CD14-positive monocyte (primary cell): ENCODE measurements at regions not wholly inside any gene's neighbourhood (a gene's known extent, or its start where the extent isn't known, plus 50 kb on each side); places are given as distances from the start of the nearest gene placed in this dataset.
"Not testable (repeated sequence)": the region's sequence is repeated elsewhere in the genome, so short reads cannot be mapped to it uniquely, and the experiment has no call there.

Experiments
- DNase-seq, 3 donors: peaks; one replicate each; pipeline ENCODE4 v3.0.0-alpha.2; 2011 to 2022
- H2AFZ ChIP-seq: 2 replicates; pipeline ENCODE4 v1.6.0; 2012; ENCODE audit warnings: mild to moderate bottlenecking, low read depth, low read length, inconsistent platforms; ENCODE audit not compliant: insufficient read depth, poor library complexity, severe bottlenecking
- H3K27ac ChIP-seq, 2 donors: 1 replicate in 1 of 2; 2 replicates in 1 of 2; pipeline ENCODE4 v1.5.1; 2012 to 2013; ENCODE audit warnings: low read length in 2 of 2, control low read depth in 1 of 2, inconsistent platforms in 1 of 2, low read depth in 1 of 2, mild to moderate bottlenecking in 1 of 2
- H3K27me3 ChIP-seq, 2 donors: one replicate each; pipeline versions ENCODE4 v1.6.0 to v1.6.1; 2011 to 2013; ENCODE audit warnings: low read length in 2 of 2; ENCODE audit not compliant: control insufficient read depth in 2 of 2, insufficient read depth in 2 of 2
- H3K36me3 ChIP-seq, 2 donors: replicated peaks in 1 of 2; 1 replicate in 1 of 2; 2 replicates in 1 of 2; pipeline versions ENCODE4 v1.5.1 to v1.6.1; 2012 to 2013; ENCODE audit warnings: low read length in 2 of 2, control low read depth in 1 of 2, inconsistent platforms in 1 of 2, mild to moderate bottlenecking in 1 of 2; ENCODE audit not compliant: insufficient read depth in 2 of 2, control insufficient read depth in 1 of 2
- H3K4me1 ChIP-seq, 2 donors: 1 replicate in 1 of 2; 2 replicates in 1 of 2; pipeline versions ENCODE4 v1.5.1 to v1.6.1; 2012 to 2013; ENCODE audit warnings: low read length in 2 of 2, control low read depth in 1 of 2, inconsistent platforms in 1 of 2, mild to moderate bottlenecking in 1 of 2, moderate library complexity in 1 of 2; ENCODE audit not compliant: insufficient read depth in 2 of 2, control insufficient read depth in 1 of 2
- H3K4me2 ChIP-seq: replicated peaks from 2 replicates; pipeline ENCODE3; 2012; ENCODE audit warnings: low read length, moderate library complexity, mild to moderate bottlenecking; ENCODE audit not compliant: poor library complexity, severe bottlenecking; ENCODE audit errors: extremely low read depth
- H3K4me3 ChIP-seq, 3 experiments: fragments of 200-600 bp in 1 of 3; sonication (generic) in 1 of 3; replicated peaks in 1 of 3; 1 replicate in 2 of 3; 2 replicates in 1 of 3; pipeline ENCODE4 v1.5.1; 2011 to 2013; ENCODE audit warnings: low read length in 3 of 3, mild to moderate bottlenecking in 3 of 3, control low read depth in 2 of 3, low read depth in 2 of 3, inconsistent platforms in 1 of 3, moderate library complexity in 1 of 3
- H3K79me2 ChIP-seq: 2 replicates; pipeline ENCODE4 v1.6.0; 2012; ENCODE audit warnings: mild to moderate bottlenecking, control low read depth, inconsistent platforms, low read length, moderate library complexity; ENCODE audit not compliant: insufficient read depth
- H3K9ac ChIP-seq: 2 replicates; pipeline ENCODE4 v1.6.0; 2017; ENCODE audit warnings: low read length, mild to moderate bottlenecking; ENCODE audit not compliant: insufficient read depth, poor library complexity, severe bottlenecking
- H3K9me3 ChIP-seq, 2 donors: replicated peaks in 1 of 2; 1 replicate in 1 of 2; 2 replicates in 1 of 2; pipeline versions ENCODE4 v1.5.1 to v1.6.1; 2012 to 2013; ENCODE audit warnings: low read length in 2 of 2, control low read depth in 1 of 2; ENCODE audit not compliant: control insufficient read depth in 1 of 2, insufficient read depth in 1 of 2
- H4K20me1 ChIP-seq: 2 replicates; pipeline ENCODE4 v1.6.0; 2012; ENCODE audit warnings: mild to moderate bottlenecking, low read length, control low read depth, moderate library complexity; ENCODE audit not compliant: insufficient read depth
- H3K27ac Mint-ChIP-seq, 7 donors: one replicate each; pipeline ENCODE4 v1.8.0; 2020; ENCODE audit warnings: mild to moderate bottlenecking in 7 of 7, mixed read lengths in 7 of 7, moderate library complexity in 6 of 7, inconsistent platforms in 2 of 7
- H3K27me3 Mint-ChIP-seq, 3 donors: one replicate each; pipeline ENCODE4 v1.8.0; 2021 to 2022; ENCODE audit warnings: low read depth in 3 of 3, mild to moderate bottlenecking in 3 of 3, mixed read lengths in 3 of 3, moderate library complexity in 3 of 3, inconsistent platforms in 1 of 3
- H3K36me3 Mint-ChIP-seq, 2 donors: one replicate each; pipeline ENCODE4 v1.8.0; 2020; ENCODE audit warnings: mixed read lengths in 2 of 2, inconsistent platforms in 1 of 2, mild to moderate bottlenecking in 1 of 2
- H3K4me1 Mint-ChIP-seq: one replicate; pipeline ENCODE4 v1.8.0; 2020; ENCODE audit warnings: mild to moderate bottlenecking, mixed read lengths
- H3K4me3 Mint-ChIP-seq, 2 donors: one replicate each; pipeline ENCODE4 v1.8.0; 2020; ENCODE audit warnings: mild to moderate bottlenecking in 2 of 2, mixed read lengths in 2 of 2, moderate library complexity in 1 of 2
- H3K9me3 Mint-ChIP-seq, 7 donors: one replicate each; pipeline ENCODE4 v1.8.0; 2020 to 2022; ENCODE audit warnings: mixed read lengths in 7 of 7, mild to moderate bottlenecking in 6 of 7, moderate library complexity in 6 of 7, inconsistent platforms in 2 of 7
- whole genome bisulfite sequencing: methylation state at CpG from one replicate; pipeline ENCODE4 v1.1.5; 2013; ENCODE audit warnings: missing lambda C conversion rate; ENCODE audit not compliant: insufficient coverage; 5-methylcytosine and 5-hydroxymethylcytosine counted together
- intact Hi-C, 2 donors: fragments of 100-400 bp; cut with micrococcal nuclease; formaldehyde crosslinking; loops; one replicate each; pipeline versions ENCODE4 v1.15.0 to v1.15.1; 2023
- TF ChIP-seq, protein P1 (sequence below): fragments of 200-600 bp; IDR thresholded peaks from one replicate; pipeline ENCODE4 v1.8.0; 2022; ENCODE audit warnings: antibody characterized with exemption, mild to moderate bottlenecking

DNA sequence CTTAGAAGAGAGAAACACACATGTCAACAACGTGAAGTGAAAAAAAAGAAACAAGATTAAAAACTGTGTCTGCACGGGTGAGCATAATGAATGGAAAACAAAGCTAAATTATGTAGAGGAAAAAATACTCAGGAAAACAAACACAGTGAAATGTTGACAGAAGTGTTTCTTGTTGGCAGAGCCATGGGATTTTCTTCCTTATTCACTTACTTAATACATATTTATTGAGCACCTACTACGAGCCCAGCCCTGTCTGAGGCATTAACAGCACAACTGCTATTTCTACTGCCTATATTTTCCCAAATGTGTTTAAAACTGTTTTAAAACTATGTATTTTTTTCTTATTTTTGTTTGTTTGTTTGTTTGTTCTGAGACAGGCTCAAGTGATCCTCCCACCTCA lies 69.9 kb downstream of the DIO3 start:
- no peaks in the 10 kb centered on the region for H3K27me3 ChIP-seq
- no peaks in the 10 kb centered on the region for H3K79me2 ChIP-seq
- no peaks in the 10 kb centered on the region for H3K9me3 ChIP-seq
- Mint-ChIP-seq H3K4me1 (peaks cover 6% of the 10 kb centered on the region), H3K4me3 (no peak overlapping the region), H3K36me3 (no peaks in the 10 kb centered on the region), H3K9me3 (no peaks in the 10 kb centered on the region), H3K27me3 (peaks cover 6 to 10% (median 9%) of the 10 kb centered on the region in 3 donors), H3K27ac (no peak overlapping the region)
- intact Hi-C loops = no loop called here
- H3K9ac ChIP-seq = no peak overlapping the region
- H3K36me3 ChIP-seq = no peaks in the 10 kb centered on the region
- no peak overlapping the region for H2AFZ ChIP-seq
- WGBS = no CpG with 5 or more reads among the region's 3 CpGs
- no peaks in the 10 kb centered on the region for H4K20me1 ChIP-seq
- TF ChIP-seq, protein P1, sequence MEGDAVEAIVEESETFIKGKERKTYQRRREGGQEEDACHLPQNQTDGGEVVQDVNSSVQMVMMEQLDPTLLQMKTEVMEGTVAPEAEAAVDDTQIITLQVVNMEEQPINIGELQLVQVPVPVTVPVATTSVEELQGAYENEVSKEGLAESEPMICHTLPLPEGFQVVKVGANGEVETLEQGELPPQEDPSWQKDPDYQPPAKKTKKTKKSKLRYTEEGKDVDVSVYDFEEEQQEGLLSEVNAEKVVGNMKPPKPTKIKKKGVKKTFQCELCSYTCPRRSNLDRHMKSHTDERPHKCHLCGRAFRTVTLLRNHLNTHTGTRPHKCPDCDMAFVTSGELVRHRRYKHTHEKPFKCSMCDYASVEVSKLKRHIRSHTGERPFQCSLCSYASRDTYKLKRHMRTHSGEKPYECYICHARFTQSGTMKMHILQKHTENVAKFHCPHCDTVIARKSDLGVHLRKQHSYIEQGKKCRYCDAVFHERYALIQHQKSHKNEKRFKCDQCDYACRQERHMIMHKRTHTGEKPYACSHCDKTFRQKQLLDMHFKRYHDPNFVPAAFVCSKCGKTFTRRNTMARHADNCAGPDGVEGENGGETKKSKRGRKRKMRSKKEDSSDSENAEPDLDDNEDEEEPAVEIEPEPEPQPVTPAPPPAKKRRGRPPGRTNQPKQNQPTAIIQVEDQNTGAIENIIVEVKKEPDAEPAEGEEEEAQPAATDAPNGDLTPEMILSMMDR = no peak
- H3K4me2 ChIP-seq = no peak overlapping the region
- peaks cover 9 to 13% of the 10 kb centered on the region in 2 donors for H3K4me1 ChIP-seq
- no peak overlapping the region for H3K27ac ChIP-seq
- no peak overlapping the region for H3K4me3 ChIP-seq
- no peak for DNase-seq

DNA sequence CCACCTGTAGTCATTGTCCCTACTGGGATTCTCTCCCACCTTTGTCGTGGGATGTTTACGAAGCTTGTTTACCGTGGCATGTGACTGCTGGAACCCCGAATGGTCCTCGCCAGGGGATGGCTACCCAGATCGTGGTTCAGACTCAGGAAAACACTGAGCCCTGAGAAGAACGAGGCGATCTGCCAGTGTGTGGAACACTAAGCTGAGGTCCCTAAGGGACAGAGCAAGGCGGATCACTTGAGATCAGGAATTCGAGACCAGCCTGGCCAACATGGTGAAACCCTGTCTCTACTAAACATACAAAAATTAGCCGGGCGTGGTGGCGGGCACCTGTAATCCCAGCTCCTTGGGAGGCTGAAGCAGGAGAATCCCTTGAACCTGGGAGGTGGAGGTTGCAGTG lies 70.7 kb downstream of the DIO3 start:
- intact Hi-C loops, H4K20me1 ChIP-seq, H3K9me3 Mint-ChIP-seq, H3K4me2 ChIP-seq, DNase-seq, H3K9me3 ChIP-seq, H2AFZ ChIP-seq, H3K4me3 ChIP-seq, H3K9ac ChIP-seq, H3K36me3 Mint-ChIP-seq, H3K27ac Mint-ChIP-seq, H3K27me3 ChIP-seq, H3K36me3 ChIP-seq, H3K79me2 ChIP-seq, H3K27me3 Mint-ChIP-seq, H3K4me3 Mint-ChIP-seq, H3K4me1 Mint-ChIP-seq, H3K27ac ChIP-seq: not testable (repeated sequence)
- 97% methylated on average over 9 of the region's 13 CpGs for WGBS
- peaks cover 9 to 13% of the 10 kb centered on the region in 2 donors for H3K4me1 ChIP-seq
